C4-2B (cell line): ENCODE measurements at regions not wholly inside any gene's neighbourhood (a gene's known extent, or its start where the extent isn't known, plus 50 kb on each side); places are given as distances from the start of the nearest gene placed in this dataset.

Source experiments
- H3K27ac ChIP-seq: fragments of 450-650 bp; 2 replicates; pipeline ENCODE4 v1.5.1; 2017
- CTCF ChIP-seq: fragments of 450-650 bp; conservative IDR thresholded peaks from 2 replicates; pipeline ENCODE4 v1.5.1; 2017; ENCODE audit warnings: mild to moderate bottlenecking
- ZFX ChIP-seq: fragments of 450-650 bp; IDR thresholded peaks from 2 replicates; pipeline ENCODE4 v1.6.1; 2017

- no peak overlapping the region for H3K27ac ChIP-seq
- TF ChIP-seq ZFX (no peak), CTCF (no peak)
Measured at GRCh38 chr4:140296335-140297220, 76.9 kb upstream of the SCOC start.

GRCh38 chr4:140293979-140294378 is 79.5 kb upstream of the SCOC start:
- TF ChIP-seq ZFX (no peak), CTCF (no peak)
- H3K27ac ChIP-seq: no peak overlapping the region

GRCh38 chr4:140291259-140291658 is 82.2 kb upstream of the SCOC start:
- TF ChIP-seq ZFX: no peak
- no peak for TF ChIP-seq CTCF
- no peak overlapping the region for H3K27ac ChIP-seq

GRCh38 chr4:140289486-140289885 is 84.0 kb upstream of the SCOC start:
- H3K27ac ChIP-seq: no peak overlapping the region
- no peak for TF ChIP-seq CTCF
- no peak for TF ChIP-seq ZFX

- no peak overlapping the region for H3K27ac ChIP-seq
- TF ChIP-seq ZFX (no peak), CTCF (no peak)
Measured at GRCh38 chr4:140286456-140286855, 87.0 kb upstream of the SCOC start.

- H3K27ac ChIP-seq: no peak overlapping the region
- TF ChIP-seq ZFX (no peak), CTCF (no peak)
Measured at GRCh38 chr4:140284456-140284855, 89.0 kb upstream of the SCOC start.

GRCh38 chr4:140281828-140282552 is 91.5 kb upstream of the SCOC start:
- H3K27ac ChIP-seq: no peak overlapping the region
- no peak for TF ChIP-seq ZFX
- TF ChIP-seq CTCF: no peak
